HG03066 (cell line): ENCODE measurements at regions not wholly inside any gene's neighbourhood (a gene's known extent, or its start where the extent isn't known, plus 50 kb on each side); places are given as distances from the start of the nearest gene placed in this dataset.
A peak's percentile ranks its signal among the peaks of the same experiment; 100 is the strongest.
"Not testable (repeated sequence)": the region's sequence is repeated elsewhere in the genome, so short reads cannot be mapped to it uniquely, and the experiment has no call there.

Source experiments
- ATAC-seq: cut with Tn5 transposase; IDR thresholded peaks from one replicate; pipeline ENCODE4 v1.9.1; 2021; ENCODE audit warnings: low read depth; ENCODE audit not compliant: unreplicated experiment

DNA sequence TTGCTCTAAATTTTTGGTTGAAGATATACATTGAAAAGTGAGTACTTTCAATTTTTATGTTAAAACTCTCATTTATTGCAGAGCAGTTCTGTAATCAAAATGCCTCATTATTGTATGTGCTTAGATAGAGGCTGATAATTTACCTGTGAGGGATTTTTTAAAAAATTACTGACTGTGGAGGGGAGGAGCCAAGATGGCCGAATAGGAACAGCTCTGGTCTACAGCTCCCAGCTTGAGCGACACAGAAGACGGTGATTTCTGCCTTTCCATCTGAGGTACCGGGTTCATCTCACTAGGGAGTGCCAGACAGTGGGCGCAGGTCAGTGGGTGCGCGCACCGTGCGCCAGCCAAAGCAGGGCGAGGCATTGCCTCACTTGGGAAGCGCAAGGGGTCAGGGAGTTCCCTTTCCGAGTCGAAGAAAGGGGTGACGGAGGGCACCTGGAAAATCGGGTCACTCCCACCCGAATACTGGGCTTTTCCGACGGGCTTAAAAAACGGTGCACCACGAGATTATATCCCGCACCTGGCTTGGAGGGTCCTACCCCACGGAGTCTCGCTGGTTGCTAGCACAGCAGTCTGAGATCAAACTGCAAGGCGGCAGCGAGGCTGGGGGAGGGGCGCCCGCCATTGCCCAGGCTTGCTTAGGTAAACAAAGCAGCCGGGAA lies 89.4 kb downstream of the DDX11 start:
- ATAC-seq = not testable (repeated sequence)

DNA sequence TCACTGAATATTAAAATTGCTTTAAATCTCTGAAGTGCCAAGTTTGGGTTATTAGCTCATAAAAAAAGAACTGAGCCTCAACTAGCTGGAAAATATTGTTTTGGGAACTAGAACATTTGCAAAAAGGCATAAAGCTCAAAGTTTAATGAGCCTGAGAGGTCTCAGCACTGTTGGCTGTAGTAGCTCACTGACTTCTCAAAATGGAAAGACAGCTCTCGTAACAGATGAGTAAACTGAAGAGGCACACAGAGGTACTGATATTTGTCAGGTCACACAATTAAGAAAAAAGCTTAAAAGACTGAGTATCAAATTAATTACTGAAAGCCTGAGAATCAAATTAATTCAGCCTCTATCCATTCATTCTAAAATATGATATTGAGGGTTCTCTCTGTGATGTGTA lies 100.6 kb downstream of the DDX11 start:
- not testable (repeated sequence) for ATAC-seq

GRCh38 chr12:31177514-31177913 lies 103.9 kb downstream of the DDX11 start:
- ATAC-seq = not testable (repeated sequence)

DNA sequence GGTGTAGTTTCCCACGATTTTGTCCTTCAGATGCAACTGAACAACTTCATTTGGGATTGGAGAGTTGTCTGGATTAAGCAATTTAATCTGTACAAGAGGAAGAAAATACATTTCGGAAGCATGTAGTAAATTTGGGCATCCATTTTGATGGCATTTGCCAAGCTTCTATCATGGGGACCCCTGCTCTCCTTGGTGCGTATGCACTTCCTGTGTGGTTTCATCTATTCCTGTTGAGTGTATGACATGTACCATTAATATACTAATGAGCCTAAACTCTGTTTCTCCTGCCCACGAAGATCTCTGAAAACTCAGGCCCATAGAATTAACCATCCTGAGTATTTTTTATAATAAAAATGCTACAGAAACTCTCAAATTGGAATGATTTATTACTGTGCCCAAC lies 105.2 kb downstream of the DDX11 start:
- not testable (repeated sequence) for ATAC-seq

DNA sequence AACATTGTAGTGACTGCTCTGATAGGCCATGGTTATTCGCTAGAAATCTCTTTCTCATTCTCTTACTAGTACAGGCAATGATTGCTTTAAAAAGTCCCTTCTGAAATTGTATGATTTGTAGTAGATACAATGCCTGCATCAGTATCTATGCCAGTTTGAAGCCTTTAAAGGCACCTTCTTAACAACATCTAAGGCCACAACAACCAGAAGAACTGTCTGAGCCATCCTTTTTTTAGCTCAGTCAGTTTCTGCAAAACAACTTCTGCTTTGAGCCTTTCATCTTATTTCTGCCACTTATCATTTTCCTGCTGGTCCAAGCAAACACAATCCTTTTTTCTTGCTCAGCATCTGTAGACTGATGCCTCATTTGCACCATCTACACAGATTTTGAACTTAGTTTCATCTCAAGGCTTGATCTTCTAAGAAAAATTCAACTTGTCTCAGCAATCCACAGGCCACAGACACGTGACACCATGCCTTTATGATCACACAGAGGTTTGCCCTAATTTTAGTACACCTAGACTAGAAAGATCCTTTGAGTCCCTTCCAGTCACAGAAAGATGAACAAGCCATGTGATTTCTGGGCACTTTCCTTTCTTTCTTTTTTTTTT lies 106.1 kb downstream of the DDX11 start:
- ATAC-seq = not testable (repeated sequence)

- ATAC-seq = not testable (repeated sequence)
These were observed 108.9 kb downstream of the DDX11 start for GRCh38 chr12:31182571-31182970.

DNA sequence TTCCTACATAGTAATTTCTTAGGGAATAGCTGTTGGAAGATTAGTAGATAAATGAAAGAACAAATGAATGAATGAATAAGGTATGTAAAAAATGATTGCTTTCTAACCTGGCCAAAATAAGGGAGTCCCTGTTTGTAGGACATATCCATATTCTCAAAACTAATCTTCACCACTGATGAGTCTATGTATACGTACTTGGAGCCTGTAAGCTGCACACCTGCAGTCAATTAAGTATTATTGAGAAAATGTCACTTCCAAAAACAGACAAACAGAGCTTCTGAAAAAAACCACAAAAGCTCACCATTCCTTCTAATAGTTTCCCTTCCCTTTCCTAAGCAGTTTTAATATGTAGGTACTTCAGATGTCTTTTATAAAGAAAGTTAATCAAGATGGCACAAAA lies 109.4 kb downstream of the DDX11 start:
- not testable (repeated sequence) for ATAC-seq

DNA sequence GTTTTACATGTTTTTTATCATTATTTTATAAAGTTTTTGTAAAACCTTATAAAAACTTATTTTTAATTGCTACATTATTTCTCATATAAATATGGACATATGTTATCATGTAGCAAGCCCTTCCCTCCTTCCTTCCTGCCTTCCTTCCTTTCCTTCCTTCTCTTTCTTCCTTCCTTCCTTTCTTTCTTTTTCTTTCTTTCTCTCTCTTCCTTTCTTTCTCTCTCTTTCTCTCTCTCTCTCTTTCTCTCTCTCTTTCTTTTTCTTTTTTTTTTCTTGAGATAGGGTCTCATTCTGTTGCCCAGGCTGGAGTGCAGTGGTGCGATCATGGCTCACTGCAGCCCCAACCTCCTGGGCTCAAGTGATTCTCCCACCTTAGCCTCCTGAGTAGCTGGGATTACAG lies 110.2 kb downstream of the DDX11 start:
- not testable (repeated sequence) for ATAC-seq

DNA sequence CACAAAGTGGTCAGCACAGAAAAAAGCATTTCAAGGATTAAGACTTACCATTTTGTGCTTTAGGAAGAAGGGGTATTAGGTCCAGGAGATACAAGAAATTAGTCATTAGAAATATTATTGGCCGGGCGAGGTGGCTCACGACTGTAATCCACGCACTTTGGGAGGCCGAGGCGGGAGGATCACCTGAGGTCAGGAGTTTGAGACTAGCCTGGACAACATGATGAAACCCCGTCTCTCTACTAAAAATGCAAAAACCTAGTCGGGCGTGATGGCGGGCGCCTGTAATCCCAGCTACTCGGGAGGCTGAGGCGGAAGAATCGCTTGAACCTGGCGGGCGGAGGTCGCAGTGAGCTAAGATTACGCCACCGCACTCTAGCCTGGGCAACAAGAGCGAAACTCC lies 111.0 kb downstream of the DDX11 start:
- not testable (repeated sequence) for ATAC-seq

DNA sequence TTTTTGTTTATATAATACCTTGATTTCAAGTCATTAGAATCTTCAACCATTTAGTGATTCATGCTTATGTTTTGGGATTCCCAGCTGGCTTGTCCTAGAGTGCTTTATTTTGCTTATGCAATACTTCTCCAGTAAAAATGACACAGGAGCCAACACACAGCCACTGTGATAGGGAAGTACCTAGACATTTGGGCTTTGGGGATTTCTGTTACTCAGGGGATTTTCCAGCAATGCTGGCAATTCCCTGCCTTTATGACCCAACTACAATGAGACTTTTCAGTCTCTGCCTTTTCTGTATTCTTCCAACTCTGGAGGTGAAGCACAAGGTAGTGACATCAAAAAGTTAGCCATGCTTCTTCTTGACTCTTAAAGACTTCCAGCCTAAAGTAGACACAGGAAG lies 119.0 kb downstream of the DDX11 start:
- ATAC-seq = not testable (repeated sequence)

DNA sequence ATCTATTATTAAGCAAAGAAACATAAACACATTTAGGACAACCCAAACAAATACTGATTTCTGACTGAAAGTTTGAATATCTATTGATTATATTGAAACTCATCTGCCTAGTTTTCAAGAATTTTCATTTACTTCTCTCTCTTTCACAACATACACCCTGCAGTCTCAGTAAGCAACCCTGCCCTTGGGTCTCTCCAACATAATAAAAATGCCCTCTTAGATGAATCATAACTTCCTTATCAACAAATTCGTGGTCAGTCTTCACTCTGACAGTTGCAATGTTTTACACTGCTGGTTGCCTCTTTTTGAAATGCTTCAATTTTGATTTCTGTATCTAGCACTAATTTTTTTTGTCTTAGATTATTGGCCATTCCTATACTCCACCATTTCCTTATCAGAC lies 122.0 kb downstream of the DDX11 start:
- not testable (repeated sequence) for ATAC-seq

DNA sequence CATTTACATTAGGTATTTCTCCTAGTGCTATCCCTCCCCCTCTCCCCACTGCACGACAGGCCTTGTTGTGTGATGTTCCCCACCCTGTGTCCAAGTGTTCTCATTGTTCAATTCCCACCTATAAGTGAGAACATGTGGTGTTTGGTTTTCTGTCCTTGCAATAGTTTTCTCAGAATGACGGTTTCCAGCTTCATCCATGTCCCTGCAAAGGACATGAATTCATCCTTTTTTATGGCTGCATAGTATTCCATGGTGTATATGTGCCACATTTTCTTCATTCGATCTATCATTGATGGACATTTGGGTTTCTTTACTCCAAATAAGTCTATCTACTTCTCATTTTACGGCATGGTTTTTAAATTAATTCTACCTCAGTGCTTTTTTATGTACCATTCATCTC lies 125.8 kb downstream of the DDX11 start:
- not testable (repeated sequence) for ATAC-seq

DNA sequence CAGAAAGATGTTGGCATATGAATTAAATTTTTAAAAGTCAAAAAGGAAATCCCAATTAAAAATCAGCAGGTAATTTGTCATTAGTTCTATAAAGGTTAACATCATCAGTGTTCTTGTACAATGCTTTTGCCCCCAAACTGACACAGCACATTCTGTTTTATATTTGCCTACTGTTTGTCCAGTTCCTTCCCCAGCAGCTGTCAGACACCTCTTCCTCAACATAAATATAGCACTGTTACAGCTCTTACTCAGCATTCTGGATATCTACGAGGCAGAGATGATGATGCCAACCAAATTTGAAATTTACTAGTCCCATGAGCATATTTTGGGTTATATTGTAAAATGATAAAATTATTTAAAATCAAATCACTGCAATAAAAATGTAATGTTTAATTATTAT lies 124.6 kb downstream of the SINHCAF start:
- ATAC-seq = no peak

GRCh38 chr12:31203261-31203660 lies 122.7 kb downstream of the SINHCAF start:
- no peak for ATAC-seq

GRCh38 chr12:31205054-31205453 lies 120.9 kb downstream of the SINHCAF start:
- ATAC-seq = peak; percentile 90

DNA sequence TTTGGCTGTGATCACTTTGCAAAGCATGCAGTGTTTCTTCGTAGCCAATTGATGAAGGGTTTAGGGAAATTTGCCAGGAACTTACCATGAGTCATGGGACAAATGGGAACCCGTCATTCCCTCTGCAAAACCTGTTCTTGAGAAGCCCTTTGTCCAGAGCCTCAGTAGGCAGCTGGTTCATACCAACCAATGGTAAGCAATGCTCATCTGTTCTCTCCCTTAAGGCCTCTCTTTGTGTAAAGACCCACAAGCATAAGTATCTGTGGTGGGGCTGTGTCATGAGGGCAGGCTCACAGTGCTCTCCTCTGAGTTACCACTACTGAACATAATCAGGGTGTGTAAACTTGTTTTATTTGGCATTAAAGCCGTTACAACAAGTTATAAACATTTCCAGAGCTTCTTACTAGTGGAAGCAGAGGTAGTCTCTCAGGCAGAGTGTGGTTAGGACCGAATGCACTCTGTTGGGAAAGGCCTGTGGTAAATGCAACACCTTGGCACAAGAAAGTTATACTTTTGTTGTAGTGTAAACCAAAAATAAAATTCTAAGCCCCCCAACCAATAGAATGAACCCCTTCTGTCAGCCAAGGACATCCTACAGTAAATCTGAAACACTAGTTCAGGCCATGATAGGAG lies 119.8 kb downstream of the SINHCAF start:
- no peak for ATAC-seq

- ATAC-seq = no peak
These were observed 118.0 kb downstream of the SINHCAF start for GRCh38 chr12:31207799-31208465.

DNA sequence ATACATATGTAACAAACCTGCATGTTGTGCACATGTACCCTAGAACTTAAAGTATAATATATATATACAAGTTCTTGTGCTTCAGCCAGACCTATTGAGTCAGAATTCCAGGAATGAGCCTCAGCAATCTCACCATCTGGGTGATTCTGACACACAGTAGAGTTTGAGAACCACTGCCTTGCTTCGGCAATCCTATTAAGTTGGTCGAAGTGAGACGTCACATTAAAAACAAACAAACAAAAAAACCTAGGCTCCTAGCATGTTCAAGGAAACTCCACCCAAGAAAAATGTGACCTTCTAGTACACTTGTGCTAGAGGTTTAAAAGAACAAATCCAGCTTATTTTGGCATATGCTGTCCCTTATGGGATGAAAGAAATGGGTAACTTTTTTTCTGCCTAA lies 115.8 kb downstream of the SINHCAF start:
- ATAC-seq = no peak

DNA sequence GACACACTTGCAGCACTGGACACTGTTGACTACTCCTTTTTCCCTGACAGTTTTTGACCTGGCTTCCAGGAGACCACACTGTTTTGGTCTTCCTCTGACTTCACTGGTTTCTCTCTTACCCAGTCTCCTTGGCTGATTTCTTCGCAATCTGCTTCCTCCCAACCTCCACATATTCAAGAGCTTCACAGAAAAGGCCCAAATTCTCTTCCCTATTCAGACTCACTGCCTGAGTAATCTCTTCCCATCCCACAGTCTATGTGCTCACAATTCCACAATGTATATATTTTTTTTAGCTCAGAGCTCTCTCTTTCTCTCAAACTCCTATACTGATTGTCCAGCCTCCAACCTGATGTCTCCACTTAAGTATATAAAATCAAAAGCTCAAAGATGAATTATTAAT lies 115.4 kb downstream of the SINHCAF start:
- ATAC-seq = no peak

DNA sequence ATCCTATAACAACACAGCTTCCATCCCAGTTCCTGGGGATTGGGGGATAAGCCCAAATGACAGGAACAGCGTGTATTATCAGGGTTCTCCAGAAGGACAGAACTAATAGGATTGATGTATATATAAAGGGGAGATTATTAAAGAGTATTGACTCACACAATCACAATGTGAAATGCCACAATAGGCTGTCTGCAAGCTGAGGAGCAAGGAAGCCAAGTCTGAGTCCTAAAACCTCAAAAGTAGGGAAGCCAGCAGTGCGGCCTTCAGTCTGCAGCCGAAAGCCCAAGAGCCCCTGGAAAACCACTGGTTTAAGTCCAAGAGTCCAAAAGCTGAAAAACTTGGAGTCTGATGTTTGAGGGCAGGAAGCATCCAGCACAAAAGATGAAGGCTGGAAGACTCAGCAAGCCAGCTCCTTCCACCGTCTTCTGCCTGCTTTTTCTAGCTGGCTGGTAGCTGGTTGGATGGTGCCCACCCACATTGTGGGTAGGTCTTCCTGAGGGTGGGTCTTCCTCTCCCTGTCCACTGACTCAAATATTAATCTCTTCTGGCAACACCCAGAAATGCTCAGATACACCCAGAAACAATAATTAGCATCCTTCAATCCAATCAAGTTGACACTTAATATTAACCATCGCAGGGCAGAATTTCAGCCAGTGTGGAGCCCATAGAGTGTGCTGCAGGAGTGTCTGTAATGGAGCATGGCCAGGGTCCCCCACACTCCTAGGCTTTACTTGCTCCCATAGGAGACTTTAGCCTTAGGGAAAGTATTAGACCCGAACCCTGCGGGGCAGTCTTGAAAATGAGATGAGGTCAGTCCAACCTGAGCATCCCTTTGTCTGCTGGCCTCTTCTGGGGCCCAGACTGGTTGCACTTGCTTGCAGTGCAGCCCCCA lies 111.1 kb downstream of the SINHCAF start:
- ATAC-seq = no peak
